ENCODE measurements at regions not wholly inside any gene's neighbourhood (a gene's known extent, or its start where the extent isn't known, plus 50 kb on each side); places are given as distances from the start of the nearest gene placed in this dataset.
"Not testable (repeated sequence)": the region's sequence is repeated elsewhere in the genome, so short reads cannot be mapped to it uniquely, and the experiment has no call there.

DNA sequence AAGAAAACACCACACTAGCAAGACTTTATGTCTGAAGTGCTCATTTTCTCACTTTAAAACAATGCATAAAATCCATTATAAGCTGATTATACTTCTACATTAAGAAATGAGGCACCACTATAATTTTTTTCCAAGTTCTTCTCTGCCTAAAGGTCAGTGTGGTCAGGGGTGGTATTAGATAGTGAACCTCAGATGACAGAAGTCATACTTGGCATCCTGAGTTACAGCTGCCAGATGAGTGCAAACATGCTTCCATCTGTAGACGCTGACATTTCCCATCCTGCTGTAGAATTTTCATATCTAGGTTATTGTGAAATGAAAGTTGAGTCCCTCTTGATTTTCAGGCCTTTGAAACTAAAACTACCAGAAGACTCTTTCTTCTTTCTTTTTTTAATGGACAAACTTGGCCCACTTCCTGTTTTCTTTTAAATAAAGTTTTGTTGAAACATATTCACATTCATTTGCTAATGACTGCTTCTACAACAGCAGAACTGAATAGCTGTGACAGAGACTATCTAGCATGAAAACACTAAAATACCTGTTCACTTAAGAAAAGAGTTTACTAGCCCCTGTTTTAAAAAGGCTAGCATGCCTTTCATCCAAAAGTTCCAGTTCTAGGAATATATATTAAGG, 900.8 kb downstream of the XPNPEP1 start:
- in situ Hi-C loops (cut with HindIII; ENCODE audit: low sequenced_read_pairs): no loop called here

- in situ Hi-C loops (cut with HindIII; ENCODE audit: low sequenced_read_pairs): no loop called here
These were observed 904.3 kb downstream of the XPNPEP1 start for GRCh38 chr10:109019001-109019424.

DNA sequence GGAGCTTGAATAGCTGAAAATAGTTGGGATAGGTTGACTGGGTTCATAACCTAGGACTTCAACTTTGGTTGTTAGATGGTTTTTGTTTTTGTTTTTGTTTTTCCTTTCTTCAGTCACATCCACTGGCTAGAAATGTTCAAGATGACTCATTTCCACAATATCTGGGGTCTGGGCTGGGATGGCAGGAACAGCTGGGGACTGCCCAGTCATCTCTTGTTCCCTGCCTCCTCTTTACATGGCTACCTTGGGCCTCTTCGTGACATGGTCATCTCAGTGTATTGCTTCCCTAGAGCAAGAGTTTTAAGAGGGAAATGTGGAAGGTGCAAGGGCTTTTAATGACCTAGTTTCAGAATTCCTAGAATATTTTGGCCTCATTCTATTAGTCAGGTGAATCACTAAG, 915.8 kb downstream of the XPNPEP1 start:
- in situ Hi-C loops (cut with HindIII; ENCODE audit: low sequenced_read_pairs): no loop called here

GRCh38 chr10:108990441-108990840, 932.9 kb downstream of the XPNPEP1 start:
- in situ Hi-C loops (cut with HindIII; ENCODE audit: low sequenced_read_pairs): no loop called here

GRCh38 chr10:108989976-108990375, 933.3 kb downstream of the XPNPEP1 start:
- in situ Hi-C loops (cut with HindIII; ENCODE audit: low sequenced_read_pairs): no loop called here

GRCh38 chr10:108982159-108982558, 941.2 kb downstream of the XPNPEP1 start:
- in situ Hi-C loops (cut with HindIII; ENCODE audit: low sequenced_read_pairs): no loop called here

DNA sequence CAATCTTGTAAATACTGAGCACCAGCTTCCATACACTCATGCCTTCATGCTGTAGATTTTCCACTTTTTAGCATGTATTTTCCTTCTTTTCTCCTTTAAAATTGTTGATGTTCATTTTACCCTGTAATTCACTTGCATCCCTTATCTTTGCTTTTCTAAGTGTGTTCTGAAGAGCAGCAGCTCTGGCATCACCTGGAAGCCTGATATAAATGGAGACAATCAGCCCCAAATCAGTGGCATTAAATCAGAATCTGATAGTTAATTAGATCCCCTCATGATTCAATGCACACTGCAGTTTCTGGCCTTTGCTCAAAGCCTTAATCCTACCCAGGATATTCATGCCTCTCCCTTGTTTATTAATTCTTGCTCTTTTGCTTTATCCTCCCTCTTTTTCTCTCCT, 942.4 kb downstream of the XPNPEP1 start:
- in situ Hi-C loops (cut with HindIII; ENCODE audit: low sequenced_read_pairs): no loop called here

GRCh38 chr10:108975459-108976058, 947.8 kb downstream of the XPNPEP1 start:
- in situ Hi-C loops (cut with HindIII; ENCODE audit: low sequenced_read_pairs): no loop called here

DNA sequence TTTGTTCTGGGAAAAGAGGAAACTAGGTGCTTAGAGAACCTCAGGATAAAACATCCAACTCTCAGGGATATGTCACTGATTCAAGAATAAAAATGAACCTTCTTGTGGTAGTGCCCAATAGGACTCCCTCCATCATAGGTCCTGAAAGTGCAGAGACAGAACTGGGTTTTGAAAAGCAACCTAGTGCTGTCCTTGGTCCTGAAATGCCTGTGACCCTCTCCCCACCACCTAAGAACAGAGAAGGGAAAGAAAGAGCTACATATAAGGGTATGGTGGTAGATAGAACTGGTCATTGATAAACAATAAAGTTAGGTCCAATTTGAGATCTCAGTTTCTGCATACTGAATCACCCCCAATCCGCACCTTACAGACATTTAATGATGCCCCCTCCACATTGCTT, 953.3 kb downstream of the XPNPEP1 start:
- in situ Hi-C loops (cut with HindIII; ENCODE audit: low sequenced_read_pairs): no loop called here

DNA sequence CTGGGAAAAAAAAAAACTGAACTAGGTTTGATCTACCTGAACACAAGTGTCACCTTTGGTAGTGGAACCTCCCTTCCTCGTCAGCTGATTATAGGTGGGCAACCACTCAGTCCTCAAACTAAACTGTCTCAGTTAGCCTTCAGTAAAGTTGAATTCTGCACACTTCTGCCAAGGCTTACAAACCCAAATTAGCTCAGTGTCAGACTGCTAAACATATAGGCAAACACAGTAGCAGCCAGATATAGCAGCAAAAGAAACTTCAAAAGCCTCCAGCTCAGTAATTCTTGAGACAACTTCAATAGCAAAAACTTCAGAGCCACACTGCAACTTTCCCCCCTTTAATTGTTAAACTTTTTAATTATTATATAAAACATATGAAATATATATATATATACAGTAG, 956.9 kb downstream of the XPNPEP1 start:
- in situ Hi-C loops (cut with HindIII; ENCODE audit: low sequenced_read_pairs): no loop called here

DNA sequence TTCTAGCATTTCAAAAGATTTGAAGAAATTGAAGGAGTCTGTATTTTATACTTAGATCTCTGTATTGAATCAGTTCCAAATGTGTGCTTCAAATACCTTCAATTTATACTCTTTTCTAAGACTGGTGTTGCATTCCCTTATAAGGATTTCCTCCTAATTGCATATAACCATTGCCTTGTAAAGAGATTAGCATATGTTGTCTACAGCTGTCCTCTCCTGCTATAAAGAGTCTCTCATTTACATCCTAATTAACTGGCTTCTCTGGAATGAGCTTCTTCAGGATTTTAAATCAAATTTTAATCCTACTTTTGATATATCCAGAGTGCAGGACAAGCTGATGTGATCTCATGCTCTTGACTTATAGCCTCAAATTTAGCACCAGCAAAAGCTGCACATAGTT, 957.3 kb downstream of the XPNPEP1 start:
- in situ Hi-C loops (cut with HindIII; ENCODE audit: low sequenced_read_pairs): no loop called here

- in situ Hi-C loops (cut with HindIII; ENCODE audit: low sequenced_read_pairs): no loop called here
These were observed 961.1 kb downstream of the XPNPEP1 start for GRCh38 chr10:108962172-108962571.

GRCh38 chr10:108957681-108958080, 965.6 kb downstream of the XPNPEP1 start:
- in situ Hi-C loops (cut with HindIII; ENCODE audit: low sequenced_read_pairs): no loop called here

DNA sequence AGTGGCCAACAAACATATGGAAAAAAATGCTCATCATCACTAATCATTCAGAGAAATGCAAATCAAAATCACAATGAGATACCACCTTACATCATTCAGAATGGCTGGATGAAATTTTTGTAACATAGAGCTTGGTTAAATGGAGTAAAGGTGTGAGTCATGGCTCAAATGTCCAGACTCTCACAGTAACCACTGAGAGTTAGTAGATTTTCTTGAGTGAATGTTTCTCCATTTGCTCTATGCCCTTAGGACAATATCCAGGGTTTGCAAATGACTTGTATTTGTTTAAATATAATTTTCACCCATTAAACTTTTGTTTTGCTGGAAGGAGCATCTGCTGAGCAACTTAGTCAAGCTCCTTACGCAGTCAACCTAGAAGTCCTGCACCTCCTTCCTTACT, 967.2 kb downstream of the XPNPEP1 start:
- in situ Hi-C loops (cut with HindIII; ENCODE audit: low sequenced_read_pairs): no loop called here

DNA sequence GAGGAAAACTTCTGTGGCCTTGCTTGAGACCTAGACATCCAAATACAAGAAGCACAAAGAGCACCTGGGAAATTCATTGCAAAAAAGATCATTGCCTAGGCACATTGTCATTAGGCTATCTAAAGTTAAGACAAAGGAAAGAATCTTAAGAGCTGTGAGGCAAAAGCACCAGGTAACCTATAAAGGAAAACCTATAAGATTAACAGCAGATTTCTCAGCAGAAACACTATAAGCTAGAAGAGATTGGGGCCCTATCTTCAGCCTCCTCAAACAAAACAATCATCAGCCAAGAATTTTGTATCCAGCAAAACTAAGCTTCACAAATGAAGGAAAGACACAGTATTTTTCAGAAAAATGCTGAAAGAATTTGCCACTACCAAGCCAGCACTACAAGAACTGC, 1003.3 kb downstream of the XPNPEP1 start:
- in situ Hi-C loops (cut with HindIII; ENCODE audit: low sequenced_read_pairs): not testable (repeated sequence)

DNA sequence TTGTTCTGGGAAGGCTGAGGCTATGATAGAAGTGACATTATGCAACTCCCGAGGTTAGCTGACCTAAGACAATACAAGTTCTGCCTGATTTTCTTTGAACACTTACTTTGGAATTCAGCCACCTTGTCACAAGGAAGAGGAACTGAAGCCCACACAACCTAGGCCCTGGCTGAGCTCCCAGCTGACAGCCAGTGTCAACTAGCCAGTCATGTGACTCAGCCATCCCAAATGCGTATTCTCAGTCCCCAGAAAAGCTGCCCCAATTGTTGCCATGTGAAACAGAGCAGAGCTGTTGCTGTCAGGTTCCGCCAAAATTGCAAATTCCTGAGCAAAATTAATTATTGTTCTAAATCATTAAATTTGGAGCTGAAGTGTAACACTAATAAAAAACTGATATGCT, 1010.0 kb downstream of the XPNPEP1 start:
- in situ Hi-C loops (cut with HindIII; ENCODE audit: low sequenced_read_pairs): no loop called here

- in situ Hi-C loops (cut with HindIII; ENCODE audit: low sequenced_read_pairs): no loop called here
These were observed 1011.3 kb downstream of the XPNPEP1 start for GRCh38 chr10:108911814-108912541.

DNA sequence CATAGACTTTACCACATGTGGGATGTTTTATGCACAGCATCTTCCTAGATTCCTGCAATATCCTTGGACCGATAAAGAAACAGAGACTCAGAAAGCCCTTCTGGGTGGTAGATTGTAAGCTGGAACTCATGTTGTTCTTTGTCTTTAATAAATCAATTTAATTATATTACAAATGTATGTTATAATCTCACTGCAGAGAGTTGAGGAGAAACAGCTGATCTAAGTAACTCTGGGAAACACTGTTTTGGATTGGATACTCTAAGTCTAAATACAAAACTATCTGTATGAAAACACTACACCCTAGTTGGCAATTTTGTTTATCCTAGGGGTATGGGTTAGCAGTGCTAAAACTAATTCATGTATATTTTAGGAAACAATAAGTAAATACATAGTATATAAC, 1015.2 kb downstream of the XPNPEP1 start:
- in situ Hi-C loops (cut with HindIII; ENCODE audit: low sequenced_read_pairs): no loop called here

DNA sequence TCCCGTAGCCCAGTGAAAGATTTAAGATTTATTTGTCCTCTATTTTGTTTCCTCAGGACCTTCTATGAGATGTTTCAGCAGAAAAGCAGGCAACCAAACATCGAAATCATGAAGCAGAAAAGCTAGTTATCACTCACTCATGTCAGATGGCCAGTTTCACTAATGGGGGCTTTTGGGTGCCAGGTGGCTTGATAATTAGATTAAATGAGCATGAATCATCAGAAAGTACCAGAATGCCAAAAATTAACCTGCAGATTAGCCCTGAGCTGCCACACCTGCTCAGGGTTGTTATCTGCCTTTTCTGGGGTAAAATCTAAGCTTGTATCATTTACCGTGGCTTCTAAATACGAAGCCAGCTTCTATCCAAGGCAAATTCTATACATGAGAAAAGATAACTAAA, 1017.5 kb downstream of the XPNPEP1 start:
- in situ Hi-C loops (cut with HindIII; ENCODE audit: low sequenced_read_pairs): no loop called here

DNA sequence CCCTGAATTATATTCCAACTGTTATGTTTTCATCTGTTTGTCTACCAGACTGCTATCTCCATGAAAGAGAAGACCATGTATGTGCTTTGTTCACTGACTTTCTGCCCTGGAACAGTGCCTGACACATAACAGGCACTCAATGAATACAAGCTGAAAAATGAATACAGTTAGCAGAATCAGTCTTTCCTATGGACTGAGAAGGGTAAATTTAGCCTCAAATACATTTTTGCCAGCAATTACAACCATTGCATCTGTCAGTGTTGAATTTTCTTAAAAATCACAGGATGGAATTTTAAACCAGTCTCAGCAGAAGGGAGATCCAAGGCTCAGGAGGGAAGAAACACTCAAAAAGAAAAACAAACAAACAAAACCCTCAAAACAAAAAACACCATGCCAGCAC, 1018.1 kb downstream of the XPNPEP1 start:
- in situ Hi-C loops (cut with HindIII; ENCODE audit: low sequenced_read_pairs): no loop called here

GRCh38 chr10:108904163-108904838, 1019.0 kb downstream of the XPNPEP1 start:
- in situ Hi-C loops (cut with HindIII; ENCODE audit: low sequenced_read_pairs): no loop called here

Data from DLD1 (cell line).